ENCODE measurements at regions not wholly inside any gene's neighbourhood (a gene's known extent, or its start where the extent isn't known, plus 50 kb on each side); places are given as distances from the start of the nearest gene placed in this dataset.
A peak's percentile ranks its signal among the peaks of the same experiment; 100 is the strongest.
"Not testable (repeated sequence)": the region's sequence is repeated elsewhere in the genome, so short reads cannot be mapped to it uniquely, and the experiment has no call there.

DNA sequence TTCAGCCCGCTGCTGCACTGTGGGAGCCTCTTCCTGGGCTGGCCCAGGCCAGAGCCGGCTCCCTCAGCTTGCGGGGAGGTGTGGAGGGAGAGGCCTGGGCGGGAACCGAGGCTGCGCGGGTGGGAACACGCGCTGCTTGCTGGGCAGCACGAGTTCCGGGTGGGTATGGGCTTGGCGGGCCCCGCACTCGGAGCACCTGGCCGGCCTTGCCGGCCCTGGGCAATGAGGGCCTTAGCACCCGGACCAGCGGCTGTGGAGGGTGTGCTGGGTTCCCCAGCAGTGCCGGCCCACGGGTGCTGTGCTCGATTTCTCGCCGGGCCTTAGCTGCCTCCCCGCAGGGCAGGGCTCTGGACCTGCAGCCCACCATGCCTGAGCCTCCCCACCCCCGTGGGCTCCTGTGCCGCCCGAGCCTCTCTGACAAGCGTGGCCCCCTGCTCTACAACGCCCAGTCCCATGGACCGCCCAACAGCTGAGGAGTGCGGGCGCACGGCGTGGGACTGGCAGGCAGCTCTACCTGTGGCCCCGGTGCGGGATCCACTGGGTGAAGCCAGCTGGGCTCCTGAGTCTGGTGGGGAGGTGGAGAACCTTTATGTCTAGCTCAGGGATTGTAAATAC lies 1366.4 kb upstream of the NUDT12 start:
- FAIRE-seq, result no peak

DNA sequence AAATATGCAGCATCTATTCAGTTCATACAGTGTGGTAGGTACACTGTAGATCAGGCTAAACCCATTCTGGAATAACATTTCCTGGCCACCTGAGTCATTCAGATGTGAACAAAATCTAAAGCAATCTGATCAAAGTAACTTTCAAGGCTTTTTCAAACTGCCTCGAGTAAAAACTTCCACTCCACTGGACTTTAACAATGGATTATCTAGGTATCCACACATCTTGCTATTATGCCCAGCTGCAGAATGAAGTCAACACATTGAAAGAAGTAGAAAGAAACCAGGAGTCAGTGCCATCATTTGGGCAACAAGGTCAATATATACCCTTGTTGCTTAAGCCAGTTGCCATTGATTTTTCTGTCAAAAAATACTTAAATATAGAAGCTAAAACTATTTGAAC lies 1352.6 kb upstream of the NUDT12 start:
- FAIRE-seq, result no peak

DNA sequence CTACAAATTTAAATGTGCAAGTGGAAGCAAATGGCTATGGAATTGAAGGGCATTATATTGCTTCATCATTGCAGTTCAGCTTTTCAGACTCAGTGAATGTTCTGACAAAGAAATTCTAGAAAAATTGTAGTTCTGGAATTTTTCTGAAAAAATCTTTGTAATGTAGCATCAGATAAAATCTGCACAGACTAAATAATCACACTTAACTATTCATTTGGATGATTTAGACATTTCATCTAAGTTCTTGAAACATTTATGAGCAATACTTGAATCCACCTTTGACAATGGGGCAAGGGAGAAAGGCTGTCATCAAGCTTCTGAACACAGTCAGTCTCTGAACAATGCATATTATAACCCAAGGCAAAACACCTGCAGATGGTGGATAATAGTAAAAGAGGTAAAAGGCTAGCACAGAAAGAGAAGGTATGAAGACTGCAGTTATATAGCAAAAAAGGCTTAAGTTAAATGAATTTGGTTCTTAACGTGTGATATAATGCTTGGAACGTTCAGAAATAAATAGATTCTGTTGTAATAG lies 1352.0 kb upstream of the NUDT12 start:
- no peak for FAIRE-seq

GRCh38 chr5:104913841-104914281 lies 1351.3 kb upstream of the NUDT12 start:
- FAIRE-seq, result no peak

DNA sequence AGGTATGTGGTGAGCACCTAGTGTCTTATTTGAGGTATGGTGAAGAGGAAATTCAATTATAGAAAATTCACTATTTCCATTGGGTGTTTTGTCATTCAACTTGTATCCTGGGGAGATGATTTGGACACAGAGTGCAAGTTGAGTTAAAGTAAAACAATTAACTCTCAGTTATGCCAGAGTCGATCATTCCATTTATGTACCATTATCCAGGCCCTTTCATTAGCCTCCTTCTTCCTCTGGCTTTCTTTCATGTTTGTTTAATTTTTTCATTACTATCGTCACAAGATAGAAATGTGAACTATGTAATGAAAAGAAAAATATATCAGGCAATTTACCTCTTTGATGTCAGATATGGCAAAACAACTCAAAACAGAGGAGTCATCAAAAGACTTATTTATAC lies 1347.2 kb upstream of the NUDT12 start:
- no peak for FAIRE-seq

GRCh38 chr5:104904561-104904960 lies 1342.0 kb upstream of the NUDT12 start:
- no peak for FAIRE-seq

DNA sequence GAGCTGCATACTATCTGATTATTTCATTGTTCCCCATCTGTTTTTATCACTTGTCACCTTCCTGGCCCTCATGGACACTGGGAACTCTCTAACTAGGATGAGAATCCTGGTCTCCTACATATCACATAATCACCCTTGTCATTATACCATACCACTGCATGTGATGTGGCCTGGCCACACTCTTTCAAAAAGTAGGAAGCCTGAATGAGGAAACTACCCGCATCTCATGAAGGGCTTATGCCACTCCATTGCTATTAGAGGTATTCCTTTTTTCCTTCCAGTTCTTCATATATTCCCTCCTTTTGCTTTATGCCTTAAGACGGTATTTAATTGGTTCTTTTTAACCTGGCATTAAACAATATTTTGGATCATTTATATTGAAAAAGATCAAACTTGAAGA lies 1341.4 kb upstream of the NUDT12 start:
- FAIRE-seq, result no peak

- no peak for FAIRE-seq
These were observed 1329.0 kb upstream of the NUDT12 start for GRCh38 chr5:104891596-104891995.

DNA sequence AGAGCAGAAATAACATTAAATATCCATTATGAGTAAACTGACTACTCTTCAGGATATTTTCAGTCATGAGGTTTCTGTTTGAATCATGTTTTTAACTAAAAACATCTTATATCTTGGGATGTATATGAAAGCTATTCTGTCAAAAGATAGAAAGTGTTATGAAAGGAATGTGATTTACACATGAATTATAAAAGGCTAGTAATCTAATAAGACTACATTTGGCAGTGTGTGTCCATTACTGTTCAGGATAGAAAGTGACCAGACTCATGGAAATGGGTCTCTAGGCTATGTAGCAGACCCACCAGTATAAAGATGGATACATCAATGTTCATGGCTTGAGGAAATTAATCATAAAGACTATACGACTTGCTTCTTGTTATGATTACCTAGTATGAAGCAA lies 1328.2 kb upstream of the NUDT12 start:
- no peak for FAIRE-seq

GRCh38 chr5:104859437-104859836 lies 1296.8 kb upstream of the NUDT12 start:
- no peak for FAIRE-seq

DNA sequence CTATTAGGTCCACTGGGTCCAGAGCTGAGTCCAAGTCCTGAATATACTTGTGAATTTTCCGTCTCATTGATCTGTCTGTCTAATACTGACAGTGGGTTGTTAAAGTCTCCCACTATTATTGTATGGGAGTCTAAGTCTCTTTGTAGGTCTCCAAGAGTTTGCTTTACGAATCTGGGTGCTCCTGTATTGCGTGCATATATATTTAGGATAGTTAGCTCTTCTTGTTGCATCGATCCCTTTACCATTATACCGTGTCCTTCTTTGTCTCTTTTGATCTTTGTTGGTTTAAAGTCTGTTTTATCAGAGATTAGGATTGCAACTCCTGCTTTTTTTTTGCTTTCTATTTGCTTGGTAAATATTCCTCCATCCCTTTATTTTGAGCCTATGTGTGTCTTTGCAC lies 1289.5 kb upstream of the NUDT12 start:
- FAIRE-seq, result not testable (repeated sequence)

- FAIRE-seq, result no peak
These were observed 1283.0 kb upstream of the NUDT12 start for GRCh38 chr5:104845541-104845940.

GRCh38 chr5:104843822-104844221 lies 1281.2 kb upstream of the NUDT12 start:
- FAIRE-seq, result no peak

DNA sequence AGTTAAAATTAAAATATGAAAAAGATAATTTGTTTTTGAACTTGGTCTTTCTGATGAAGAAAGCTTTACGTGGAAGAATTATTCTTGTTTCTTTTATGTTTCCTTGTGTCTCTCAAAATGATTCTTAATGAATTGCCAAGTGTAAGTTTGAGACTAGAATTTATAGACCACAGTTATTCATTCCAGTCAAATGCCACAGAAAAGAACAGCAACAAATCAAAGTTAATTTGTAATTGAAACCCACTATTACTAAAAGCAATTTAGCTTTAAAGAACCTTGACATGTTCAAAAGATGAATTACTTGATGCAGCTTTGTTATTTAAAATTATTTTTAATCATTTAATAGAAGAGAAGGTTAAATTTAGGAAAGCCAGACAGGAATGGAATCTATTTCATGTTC lies 1277.7 kb upstream of the NUDT12 start:
- no peak for FAIRE-seq

- not testable (repeated sequence) for FAIRE-seq
These were observed 1268.9 kb upstream of the NUDT12 start for GRCh38 chr5:104831515-104831914.

DNA sequence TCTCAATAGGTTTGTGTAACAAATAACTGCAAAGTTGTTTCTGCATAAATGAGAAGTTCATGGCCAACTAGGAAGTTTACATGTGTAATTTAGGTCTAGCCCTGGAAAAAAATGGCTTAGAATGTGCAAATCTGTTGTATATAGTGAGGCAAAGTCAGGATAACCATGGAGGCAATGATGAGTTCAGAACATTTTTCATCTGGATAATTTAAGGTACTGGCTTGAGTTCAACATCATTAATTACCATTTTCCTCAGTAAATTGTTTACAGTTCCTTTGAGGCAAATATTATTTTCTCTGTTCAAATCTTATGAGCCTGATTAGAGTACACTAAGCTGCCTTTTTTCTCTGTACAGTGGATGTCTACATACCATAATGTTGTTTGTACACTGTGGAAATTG lies 1259.0 kb upstream of the NUDT12 start:
- FAIRE-seq, result no peak

DNA sequence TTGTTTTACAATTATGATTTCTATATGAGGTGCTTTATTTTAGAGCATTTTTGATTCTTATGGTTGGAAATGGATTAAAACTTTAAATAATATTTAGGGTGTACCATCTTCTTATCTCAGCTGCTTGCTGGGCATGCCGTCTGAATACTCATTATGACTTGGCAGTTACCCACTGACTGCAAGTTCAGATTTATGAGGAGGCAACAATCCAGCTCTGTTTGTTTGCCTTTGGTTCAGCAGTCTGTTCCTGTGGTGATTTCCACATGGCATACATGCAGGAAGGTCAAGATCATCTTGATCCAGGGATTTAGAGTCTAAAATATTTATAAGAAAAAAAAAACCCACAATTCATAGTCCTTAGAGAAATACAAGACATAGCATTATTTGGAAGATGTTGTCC lies 1254.5 kb upstream of the NUDT12 start:
- FAIRE-seq, result no peak

DNA sequence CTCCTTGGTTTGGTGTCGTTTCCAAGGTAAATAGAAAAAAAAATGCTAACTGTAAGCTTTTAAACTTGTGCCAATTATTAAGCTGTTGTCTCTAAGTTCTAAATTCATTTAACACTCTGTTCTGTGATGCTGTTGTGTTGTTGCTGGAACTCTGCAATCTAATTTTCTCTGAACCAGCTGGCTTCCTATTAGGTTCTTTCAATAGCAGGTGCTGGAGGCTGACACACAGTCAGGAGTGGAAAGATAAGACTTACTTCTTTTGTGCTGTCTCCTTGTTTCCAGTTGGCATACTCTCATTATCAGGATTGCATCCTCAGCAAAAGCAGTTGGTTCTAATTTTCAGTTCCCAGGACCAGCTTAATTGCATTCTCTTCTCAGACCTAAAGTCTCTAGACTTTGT lies 1252.6 kb upstream of the NUDT12 start:
- no peak for FAIRE-seq

- no peak for FAIRE-seq
These were observed 1238.0 kb upstream of the NUDT12 start for GRCh38 chr5:104800440-104801048.

- FAIRE-seq, result peak; percentile 49
These were observed 1231.1 kb upstream of the NUDT12 start for GRCh38 chr5:104793755-104794080.

- FAIRE-seq, result peak; percentile 61
These were observed 1230.6 kb upstream of the NUDT12 start for GRCh38 chr5:104793031-104793754.

- no peak for FAIRE-seq
These were observed 1226.8 kb upstream of the NUDT12 start for GRCh38 chr5:104789366-104789765.

DNA sequence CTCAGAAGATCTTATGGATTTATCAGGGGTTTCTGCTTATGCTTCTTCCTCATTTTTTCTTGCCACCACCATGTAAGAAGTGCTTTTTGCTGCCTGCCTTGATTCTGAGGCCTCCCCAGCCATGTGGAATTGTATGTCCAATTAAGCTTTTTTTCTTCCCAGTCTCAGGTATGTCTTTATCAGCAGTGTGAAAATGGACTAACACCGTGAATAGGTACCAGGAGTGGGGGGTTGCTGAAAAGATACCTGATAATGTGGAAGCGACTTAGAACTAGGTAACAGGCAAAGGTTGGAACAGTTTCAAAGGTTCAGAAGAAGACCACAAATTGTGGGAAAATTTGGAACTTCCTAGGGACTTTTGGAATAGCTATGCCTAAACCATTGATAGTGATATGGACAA lies 1222.5 kb upstream of the NUDT12 start:
- FAIRE-seq, result no peak

GRCh38 chr5:104774372-104774771 lies 1211.8 kb upstream of the NUDT12 start:
- no peak for FAIRE-seq

Measured in colon (tissue), 2 donors.